ENCODE measurements at regions not wholly inside any gene's neighbourhood (a gene's known extent, or its start where the extent isn't known, plus 50 kb on each side); places are given as distances from the start of the nearest gene placed in this dataset.

DNA sequence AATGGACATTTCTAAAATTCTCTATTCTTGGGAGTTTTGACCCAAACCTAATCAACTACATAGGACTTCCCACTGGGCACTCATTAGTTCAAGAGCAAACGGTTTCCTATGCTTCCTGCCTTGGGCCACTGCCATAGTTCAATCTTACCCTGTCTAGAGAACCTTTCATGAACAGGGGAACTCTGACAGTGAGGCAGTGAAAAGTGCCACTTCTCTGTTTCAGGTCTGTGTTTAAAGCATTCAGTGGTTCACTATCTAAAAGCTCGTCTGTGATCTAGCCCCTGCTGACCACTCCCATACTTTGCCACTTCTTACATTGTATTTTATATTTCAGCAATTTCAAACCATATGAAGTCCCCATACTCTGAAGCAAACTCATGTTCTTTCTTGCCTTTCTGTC is 122.7 kb upstream of the IGF1 start:
- TF ChIP-seq, protein P1, sequence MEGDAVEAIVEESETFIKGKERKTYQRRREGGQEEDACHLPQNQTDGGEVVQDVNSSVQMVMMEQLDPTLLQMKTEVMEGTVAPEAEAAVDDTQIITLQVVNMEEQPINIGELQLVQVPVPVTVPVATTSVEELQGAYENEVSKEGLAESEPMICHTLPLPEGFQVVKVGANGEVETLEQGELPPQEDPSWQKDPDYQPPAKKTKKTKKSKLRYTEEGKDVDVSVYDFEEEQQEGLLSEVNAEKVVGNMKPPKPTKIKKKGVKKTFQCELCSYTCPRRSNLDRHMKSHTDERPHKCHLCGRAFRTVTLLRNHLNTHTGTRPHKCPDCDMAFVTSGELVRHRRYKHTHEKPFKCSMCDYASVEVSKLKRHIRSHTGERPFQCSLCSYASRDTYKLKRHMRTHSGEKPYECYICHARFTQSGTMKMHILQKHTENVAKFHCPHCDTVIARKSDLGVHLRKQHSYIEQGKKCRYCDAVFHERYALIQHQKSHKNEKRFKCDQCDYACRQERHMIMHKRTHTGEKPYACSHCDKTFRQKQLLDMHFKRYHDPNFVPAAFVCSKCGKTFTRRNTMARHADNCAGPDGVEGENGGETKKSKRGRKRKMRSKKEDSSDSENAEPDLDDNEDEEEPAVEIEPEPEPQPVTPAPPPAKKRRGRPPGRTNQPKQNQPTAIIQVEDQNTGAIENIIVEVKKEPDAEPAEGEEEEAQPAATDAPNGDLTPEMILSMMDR (IDR thresholded peaks at IDR 0.05), result no peak
- TF ChIP-seq ZFX (IDR thresholded peaks at IDR 0.05; ENCODE audit: borderline replicate concordance), result no peak
